ENCODE measurements at regions not wholly inside any gene's neighbourhood (a gene's known extent, or its start where the extent isn't known, plus 50 kb on each side); places are given as distances from the start of the nearest gene placed in this dataset.

DNA sequence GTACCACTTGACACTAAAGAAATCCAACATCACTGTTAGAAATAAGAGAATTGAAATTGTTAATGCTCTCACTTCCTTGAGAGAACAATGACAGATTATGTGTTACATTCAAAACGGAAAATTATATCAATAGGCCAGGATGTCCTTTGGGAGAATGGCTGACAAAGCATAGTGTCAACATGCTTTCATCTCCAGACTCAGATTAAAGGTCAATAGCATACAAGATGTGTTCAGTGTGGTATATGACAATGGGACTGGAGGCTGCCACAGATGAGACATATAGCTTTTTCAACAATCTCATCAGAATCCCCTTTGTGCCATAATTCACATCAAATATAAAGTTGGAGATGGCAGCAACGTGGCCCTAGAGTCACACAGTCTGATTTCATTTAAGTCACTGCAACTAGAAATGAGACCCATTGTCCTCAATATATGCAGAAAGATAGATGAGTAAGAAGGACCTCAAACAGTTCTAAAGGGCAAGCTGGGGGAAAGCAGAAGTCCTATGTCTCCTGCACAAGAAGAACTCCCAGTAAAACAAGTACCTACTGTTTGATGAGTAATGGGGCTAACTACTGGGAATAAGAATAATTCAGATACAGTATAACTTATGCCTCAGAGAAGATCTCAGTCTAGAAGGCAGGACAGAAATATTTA lies 327.9 kb downstream of the TTLL7 start:
- DNase-seq: no peak

DNA sequence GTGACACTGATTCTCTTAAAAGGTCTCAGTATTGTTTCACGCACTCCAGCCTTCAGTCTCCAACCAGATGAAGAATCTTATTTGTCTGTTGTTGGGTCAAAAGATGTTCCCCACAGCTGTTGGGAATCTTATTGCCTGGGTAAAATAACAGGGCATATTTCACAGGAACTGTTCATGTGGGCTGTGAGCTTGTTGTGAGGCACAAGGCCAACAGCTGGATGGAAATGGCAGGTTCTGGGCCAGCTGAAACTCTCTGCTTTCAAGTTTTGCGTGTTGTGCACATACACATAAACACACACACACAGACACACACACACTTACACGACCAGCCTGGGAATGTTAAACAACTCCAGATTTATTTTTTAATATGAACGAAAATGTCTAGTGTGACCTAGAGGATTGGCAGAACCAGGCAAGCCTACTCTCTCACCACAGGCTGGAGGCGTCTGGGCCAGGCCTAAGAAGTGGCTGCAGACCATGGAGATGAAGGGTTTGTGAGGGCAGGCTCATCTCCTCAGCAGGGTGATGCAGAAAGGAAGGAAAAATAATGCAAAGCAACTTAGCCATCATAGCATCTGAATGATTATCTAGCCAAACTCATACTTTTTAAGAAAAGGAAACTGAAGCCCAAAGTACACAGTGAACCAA lies 357.0 kb downstream of the TTLL7 start:
- no peak for DNase-seq

DNA sequence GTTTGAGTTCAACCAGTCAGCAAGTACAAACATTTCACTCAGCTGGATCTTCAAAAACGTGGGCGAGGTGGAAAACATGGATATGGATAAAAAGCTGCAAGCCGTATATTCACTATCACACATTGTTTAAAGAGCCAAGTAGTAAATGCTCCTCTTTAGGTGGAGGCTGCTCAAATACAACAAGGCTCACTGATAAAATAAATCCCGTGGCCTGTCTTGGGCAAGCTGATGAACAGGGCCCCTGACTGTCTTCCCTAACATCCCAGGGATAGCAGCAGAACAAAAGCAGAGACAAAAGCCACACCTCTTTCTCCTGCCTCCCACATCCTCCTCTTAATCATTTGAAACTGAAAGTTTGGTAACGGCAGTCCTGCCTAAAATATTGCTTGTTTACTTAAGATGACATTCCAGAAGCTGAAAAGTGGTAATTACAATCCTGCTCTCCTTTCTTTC lies 357.7 kb downstream of the TTLL7 start:
- DNase-seq: no peak

DNA sequence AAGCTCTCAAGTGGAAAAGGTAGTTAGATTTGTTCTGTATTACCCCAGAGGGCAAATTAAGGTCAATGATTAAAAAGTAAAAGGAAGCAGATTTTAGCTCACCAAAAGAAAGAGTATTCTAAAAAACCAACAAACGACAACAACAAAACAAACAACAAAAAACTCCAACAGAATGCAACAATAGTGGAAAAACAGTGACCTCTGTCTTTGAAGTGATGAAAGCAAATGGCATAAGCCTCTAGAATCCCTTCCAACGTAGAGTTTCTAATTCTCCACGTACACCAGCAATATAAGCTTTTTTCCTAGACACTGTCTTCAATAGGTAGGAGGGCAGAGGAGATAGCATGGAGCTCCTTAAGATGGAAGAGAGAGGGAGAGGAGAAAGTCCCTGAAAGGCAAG lies 359.1 kb downstream of the TTLL7 start:
- no peak for DNase-seq

DNA sequence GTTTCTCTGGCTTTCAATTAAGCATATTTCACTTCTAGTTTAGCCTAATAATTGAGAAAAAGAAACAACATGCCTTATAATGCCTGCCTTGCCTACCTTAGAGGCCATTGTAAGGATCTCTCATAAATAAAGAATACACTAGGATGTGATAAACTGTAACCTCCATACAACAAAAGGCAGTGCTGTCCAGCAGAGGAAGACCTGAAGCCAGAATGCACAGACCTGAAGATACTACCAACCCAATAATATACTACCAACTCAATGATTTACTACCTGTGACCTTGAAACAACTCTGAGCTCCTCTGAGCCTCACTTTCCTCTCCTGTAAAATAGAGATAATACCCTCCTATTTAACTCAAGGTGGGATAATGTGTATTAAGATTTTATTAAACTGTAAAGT lies 361.3 kb downstream of the TTLL7 start:
- no peak for DNase-seq

DNA sequence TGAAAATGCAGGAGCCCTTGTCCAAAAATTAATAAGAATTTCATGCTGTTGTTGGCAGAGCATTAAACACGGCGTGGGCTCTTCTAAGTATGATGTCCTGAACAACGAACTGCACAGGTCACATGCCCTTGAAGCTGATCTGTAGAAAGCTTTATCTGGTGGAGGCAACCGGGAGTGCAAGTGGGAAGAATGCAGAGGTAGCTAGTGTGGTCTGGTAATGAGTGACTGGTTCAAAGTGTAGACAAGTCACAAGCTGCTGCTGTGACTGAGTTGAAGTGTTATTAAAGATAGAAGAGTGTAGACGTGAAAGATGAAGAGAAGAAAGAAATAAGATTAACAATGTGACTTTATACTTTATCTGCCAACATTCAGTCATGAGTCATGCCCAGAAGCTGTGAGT lies 361.9 kb downstream of the TTLL7 start:
- no peak for DNase-seq

DNA sequence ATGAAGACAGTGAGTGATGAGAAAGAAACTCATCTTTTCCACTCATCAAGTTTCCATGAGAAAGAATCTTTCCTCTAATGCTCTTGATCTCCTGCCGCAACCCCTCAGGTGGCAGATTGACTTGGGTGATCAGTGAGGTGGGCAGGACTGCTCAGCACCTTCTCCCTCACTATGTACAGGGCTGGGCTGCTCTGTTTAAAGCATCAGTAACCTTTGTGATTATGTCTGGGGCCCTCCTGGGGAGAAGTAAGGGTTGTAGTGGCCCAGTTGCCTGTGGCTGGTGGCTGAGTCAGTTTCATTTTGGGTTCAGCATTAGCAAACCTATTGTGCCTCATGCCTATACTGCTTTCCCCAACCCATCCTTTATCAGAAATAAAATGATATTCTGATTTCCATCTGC lies 366.0 kb downstream of the TTLL7 start:
- no peak for DNase-seq

DNA sequence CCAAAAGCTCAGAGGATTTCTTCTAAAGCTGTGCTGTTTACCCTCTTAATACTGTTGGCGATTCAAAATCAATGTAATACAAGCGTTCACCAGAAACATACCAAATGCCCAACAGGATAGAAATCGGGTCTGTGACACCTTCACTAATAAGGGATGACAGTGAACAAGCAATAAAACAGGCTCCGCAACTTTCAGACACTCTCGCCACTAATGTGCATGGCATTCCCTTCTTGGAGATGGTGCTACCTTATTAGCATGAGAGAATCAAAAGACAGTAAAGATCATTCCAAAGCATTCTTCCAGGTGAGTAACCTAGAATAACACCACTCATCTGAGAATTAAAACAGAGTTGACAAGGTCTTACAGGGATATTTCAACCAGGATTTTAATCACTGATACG lies 367.1 kb downstream of the TTLL7 start:
- no peak for DNase-seq

DNA sequence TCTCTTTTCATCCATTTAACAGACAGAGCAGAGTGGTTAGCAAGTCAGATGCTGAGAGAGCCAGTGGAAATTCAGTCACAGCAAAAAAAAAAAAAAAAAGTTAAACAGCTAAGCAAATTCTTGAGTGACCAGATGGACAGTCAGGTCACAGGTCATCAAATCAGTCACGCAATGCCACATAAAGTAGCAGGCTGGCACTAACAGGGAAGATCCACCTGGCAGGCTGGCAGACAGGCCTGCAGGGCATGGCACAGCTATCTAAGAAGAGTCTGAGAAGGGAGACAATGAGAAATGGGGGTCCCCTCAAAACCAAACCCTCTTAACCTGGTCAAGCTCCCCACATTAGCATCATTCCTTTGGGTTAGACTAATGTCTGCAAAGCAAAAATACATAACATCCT lies 371.9 kb downstream of the TTLL7 start:
- no peak for DNase-seq

DNA sequence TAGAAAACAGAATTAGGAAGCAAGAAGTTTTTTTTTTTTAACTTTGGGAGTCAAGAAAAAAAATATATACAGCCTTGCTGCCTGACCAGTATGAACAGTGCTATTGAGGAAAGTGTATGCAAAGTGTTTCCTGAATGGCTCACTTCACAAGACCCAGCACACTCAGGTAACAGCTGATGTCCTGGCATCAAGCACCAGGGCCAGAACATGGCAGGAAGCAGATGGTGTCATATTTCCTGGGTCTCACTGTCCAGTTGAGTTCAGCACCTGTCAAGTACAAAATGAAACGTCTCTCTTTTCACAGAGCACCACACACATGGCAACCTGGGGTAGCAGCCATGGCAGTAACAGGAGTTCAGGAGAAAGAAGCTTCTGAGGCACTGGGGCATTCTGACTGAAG lies 372.3 kb downstream of the TTLL7 start:
- DNase-seq: no peak

DNA sequence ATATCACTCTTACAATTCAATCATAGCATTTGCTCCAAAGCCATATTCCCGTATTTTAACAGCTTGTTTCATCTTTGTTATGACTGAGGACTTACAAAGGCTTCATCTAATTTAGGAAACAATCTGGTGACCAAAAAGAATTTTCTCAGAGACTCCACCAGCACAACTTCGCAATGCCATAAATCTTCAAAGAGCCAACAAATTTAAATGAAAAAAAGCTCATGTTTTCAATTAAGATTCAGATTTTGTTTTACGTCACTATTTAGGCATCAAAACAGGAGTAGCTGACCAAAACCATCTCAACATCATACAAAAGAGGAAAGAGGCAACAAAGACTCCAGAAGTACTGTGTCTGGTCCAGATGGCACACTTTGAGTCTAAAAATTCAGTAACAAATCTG lies 373.3 kb downstream of the TTLL7 start:
- DNase-seq: no peak

DNA sequence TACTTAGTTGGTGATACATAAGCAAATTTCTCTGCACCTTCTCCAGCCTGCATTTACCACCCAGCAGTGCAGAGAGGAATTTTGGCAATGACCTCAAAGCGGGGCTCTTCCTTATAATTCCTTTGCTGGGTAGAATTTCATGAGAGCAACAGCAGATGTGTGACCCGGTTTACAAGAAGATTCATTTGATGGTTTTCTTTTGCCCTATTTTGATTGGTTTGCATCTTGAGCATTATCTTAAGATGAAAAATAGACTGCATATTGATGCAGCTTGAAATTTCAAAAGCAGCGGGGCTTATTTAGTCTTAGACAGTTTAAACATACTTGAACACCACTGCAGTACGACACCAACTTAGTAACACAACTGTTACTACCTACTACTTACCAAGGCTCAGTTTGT lies 378.9 kb downstream of the TTLL7 start:
- DNase-seq: no peak

DNA sequence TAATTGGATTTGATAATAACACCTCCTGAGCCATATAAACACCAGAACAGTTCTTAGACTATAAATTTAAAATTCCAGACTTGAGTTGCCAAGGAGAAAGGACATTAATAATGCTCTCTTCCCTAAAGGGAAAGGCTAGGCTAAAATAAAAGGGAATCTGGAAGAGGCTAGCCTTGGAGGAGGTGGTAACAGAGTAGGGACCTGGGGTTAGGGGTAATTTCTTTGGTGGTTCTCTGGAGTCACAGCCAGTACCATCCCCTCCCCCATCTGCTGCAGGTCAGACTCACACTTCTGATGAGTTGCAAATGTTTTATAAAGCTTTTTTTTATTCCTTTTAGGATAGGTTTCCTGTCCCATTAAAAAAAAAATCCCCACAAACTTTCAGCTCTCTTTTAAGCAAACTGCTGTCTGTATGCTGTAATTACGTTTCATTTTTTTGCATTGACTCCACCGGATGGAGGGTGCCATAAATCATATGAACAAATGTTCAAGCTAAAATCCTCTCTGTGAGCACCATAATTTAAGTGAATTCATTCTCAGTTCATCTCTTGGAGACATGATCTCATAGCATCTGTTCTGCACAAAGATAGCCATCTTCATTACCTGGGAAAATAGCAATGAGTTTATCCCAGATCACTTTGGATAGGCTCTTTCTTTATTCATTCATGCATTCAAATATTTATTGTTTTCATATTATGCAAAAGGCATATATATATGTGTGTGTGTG lies 379.6 kb downstream of the TTLL7 start:
- DNase-seq: no peak

DNA sequence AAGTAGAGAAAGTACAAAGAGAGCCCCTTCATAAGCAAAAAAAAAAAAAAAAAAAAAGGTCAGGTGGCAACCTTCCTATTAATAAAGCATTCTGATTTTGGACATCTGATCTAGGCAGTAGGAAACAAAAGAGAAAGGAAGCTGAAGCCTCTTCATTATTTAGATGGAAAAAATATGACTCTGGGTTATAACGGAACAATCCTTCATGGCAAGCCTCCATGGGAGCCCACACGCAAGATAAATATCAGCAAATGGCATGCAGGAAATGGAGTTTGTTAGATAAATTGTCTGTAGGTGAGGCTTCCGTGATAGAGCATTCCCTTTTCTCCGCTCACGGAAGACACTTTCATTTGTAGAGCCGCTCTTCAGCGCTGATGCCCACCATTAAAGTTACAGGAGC lies 381.0 kb downstream of the TTLL7 start:
- no peak for DNase-seq

DNA sequence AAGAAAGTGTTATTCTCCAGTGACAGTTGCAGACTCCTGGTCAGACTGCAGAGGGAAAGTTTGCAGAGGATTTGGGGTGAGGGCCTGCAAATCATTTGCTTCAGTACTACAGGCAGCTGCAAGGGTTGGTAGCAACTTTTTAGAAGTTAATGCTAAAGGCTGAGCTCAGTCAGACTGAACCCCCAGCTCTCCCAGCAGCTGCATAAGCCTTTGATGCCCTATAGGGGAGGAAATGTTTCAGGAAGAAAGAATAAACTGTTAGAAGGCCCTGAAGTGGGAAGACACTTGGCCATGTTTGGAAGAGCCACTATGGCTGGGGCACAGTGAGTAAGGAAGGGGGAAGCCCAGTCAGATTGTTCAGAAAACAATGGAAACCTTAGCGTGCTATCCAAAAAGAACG lies 383.6 kb downstream of the TTLL7 start:
- no peak for DNase-seq

DNA sequence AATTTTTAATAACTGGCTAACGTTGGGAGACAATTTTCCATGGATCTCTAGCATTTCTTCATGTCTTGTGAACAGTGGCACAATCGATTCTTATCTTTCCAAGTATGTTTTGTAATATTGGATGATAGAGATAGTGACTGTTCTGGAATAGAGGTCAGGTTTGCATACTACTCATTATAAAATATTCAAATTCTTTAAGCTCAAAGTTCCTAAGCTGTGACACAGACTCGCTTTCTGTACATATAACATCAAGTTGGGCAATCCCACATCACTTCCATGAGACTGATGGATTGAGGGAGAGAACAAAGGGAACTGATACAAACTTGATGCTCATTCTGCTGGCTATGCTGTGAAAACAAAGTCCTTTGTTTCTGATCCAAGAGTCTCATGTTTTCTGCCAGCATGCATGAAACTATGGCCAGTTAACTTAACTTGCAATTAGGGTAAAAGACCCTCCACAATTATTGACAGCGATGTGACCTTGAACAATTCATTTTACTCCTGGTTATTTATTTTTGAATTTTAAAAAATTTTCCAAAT lies 392.4 kb downstream of the TTLL7 start:
- no peak for DNase-seq

DNA sequence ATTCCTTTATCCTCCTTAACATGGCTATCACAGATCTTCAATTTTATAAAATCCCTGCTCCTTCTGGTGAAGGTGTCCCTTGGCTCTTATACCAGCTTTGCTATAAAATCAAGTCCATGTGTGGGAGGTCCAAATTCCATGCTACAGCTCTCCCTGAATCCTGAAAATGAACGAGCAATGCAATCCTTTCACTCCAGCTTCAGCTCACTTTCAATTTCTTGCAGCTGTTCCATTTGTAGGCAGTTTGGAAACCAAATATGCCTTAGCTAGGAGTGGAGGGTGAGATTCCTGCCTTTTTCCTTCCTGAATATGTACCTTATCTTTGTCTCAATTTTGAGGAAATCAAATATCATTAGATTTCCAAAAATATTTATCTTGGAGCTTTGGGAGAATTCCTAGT lies 402.6 kb downstream of the TTLL7 start:
- no peak for DNase-seq

DNA sequence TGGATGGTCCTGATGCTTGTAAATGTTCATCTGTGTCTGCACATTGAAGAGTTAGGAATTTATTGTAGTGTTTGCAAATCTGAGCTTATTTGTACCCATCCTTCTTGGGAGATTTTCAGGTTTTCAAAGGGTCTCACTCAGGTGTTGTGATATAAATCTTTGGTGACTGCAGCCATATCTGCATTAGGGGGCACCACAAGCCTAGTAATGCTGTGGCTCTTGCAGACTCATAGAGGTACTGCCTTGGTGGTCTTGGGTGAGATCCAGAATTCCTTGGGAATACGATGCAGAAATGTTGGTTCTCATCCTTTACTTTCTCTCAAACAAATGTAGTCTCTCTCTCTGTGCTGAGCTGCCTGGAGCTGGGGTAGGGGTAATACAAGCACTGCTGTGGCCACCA lies 405.9 kb downstream of the TTLL7 start:
- DNase-seq: no peak

DNA sequence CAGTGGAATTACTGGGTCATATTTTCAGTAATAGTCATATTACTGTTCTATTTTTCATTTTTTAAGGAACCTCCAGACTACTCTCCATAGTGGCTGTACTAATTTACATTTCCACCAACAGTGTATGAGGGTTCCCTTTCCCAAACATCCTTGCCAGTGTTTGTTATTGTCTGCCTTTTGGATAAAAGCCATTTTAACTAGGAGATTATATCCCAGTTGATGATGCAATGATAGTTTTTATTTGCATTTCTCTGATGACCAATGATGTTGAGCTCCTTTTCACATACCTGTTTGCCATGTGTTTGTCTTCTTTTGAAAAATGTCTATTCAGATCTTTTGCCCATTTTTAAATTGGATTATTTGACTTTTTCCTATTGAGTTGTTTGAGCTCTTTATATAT lies 410.8 kb downstream of the TTLL7 start:
- DNase-seq: no peak

DNA sequence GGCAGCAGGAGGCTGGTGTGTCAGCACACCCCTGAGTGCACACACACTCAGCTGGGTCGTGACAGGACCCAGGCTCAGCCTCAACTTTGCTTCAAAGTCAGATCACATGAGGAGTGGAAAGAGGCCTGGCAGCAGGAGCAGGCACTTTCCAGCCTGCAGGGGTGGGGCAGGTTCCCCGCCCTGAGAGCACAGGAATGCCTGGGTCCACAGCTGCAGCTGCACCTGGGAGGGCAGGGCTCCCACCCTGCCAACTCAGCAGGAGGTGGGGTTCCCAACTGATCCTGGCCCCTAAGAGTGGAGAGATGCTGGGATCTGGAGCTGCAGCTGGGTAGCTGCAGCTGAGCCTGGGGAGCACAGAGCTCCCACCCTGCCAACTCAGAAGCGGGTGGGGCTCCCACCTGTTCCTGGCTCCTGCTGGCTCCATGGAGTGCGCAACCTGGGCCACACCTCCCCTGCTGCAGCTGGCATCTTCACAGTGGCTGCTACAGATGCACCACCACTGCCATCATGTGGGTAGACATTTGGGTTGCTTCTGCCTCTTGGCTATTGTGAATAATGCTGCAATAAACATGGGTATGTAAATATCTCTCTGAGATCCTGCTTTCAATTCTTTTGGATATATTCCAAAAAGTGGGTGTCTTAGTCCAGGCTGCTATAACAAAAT lies 415.4 kb downstream of the TTLL7 start:
- DNase-seq: no peak

DNA sequence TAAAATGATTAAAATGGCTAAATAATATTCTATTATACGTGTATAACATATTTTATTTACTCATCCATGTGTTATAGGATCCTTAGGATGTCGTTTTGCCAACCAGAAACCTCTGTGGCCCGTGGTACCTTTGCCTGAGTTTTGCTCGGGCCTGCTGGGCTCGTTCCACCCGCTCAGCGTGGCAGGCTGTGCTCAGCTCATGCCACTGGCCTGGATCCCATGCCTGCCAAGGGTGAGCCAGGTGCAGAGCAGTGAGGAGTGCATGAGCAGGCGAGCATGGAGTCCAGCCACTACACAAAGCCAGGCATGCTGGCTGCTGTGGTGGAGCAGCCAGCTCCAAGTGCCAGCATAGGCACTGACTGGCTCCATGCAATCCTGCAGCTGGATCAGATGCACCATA lies 417.2 kb downstream of the TTLL7 start:
- no peak for DNase-seq

DNA sequence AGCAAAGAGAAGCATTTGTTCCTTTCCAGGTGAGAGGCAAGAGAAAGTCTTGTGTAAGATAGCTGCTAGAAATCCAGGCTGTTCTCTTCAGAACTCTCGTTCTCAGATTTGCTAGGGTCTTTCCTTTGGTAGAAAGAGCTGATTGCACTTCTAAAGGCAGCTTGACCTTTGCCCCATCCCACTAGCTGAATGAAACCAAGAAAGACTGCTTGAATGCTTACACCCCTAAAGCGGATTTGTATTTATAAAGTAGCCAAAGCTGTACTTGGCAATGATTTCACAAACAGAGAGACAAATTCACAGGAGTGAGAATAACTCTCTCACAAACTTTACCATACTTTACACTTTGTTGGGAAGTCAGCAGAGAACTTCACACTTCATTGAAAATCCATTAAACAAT lies 424.1 kb downstream of the TTLL7 start:
- no peak for DNase-seq

DNA sequence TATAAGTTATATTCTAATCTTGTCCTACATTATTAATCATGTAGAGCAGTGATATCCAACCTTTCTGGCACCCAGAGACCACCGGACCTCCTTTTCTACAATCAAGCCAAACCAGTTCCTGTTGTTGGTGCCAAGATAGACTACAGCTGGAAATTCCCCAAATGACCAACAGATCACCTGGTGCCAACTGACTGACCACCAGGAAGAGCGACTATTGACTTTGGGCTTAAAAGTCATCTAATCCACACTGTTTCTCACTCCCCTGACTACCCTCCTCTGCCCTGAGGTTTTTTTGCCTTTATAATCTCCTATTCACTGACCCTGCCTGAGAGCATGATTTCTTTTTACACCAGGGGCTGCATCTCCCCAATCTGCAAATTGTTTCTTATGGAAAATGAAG lies 425.2 kb downstream of the TTLL7 start:
- no peak for DNase-seq

DNA sequence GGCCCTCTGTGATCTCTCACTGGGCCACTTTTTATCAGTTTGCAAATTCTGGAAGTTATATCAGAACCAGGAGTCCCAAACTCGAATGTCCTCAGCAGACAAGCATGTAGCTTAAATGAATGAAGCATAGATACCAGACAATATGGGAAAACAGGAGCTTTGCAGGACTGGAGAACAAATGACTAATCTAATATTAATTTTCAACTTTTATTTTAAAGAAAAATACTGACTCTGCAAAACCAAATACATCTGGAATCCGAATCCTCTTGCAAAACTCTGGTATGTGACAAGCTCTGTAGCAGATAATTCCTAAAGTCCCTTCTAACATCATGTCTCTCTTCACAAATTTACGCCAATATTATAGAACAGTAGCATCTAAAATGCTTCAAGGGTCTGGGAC lies 427.4 kb downstream of the TTLL7 start:
- no peak for DNase-seq
